Esophagus mucosa (tissue), 1 donor: ENCODE measurements at regions not wholly inside any gene's neighbourhood (a gene's known extent, or its start where the extent isn't known, plus 50 kb on each side); places are given as distances from the start of the nearest gene placed in this dataset.

Experiments used
- ATAC-seq: fragments of 200-7000 bp; cut with Tn5 transposase; one replicate; pipeline ENCODE4 v1.9.1; 2020
- donor health status: DM: yes; HTN: yes; CAD: no.

DNA sequence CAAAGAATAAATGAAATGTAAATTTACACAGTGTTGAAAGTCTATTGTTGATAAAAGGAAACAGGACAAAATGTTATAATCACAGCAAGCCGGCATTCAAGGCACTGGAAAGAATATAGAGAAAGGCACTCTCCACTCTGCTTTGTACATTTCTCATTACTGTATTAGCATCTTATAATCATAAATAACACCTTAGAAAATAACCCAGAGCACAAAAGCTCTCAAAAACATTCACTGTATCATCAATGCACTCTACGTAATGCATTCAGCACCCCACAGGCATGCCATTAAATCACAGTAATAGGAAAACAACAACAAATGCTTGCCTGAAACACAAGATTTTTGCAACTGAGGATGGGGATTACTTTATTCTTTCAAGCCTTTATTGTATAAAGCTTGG lies 75.3 kb upstream of the TRPC3 start:
- no peak for ATAC-seq

GRCh38 chr4:122017296-122017695 lies 65.4 kb upstream of the TRPC3 start:
- ATAC-seq, result no peak

DNA sequence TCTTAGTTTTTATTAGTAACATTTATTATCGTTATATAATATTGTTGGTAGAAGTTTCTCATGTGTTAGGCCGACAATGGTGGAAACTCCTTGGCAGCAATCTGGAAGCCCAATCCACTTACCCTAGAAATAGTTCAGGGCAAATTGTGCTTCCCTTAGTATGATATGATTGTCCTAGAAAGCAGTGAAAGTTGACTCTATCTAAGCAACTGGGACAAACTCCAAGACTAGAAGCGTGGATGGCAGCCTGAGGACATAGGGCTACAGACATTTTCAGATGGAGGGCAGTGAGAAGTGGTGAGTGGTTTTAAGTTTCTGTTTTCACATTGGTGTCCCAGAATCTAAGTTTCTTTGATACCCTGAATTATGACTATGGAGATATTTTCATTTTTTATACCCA lies 63.3 kb upstream of the TRPC3 start:
- no peak for ATAC-seq

DNA sequence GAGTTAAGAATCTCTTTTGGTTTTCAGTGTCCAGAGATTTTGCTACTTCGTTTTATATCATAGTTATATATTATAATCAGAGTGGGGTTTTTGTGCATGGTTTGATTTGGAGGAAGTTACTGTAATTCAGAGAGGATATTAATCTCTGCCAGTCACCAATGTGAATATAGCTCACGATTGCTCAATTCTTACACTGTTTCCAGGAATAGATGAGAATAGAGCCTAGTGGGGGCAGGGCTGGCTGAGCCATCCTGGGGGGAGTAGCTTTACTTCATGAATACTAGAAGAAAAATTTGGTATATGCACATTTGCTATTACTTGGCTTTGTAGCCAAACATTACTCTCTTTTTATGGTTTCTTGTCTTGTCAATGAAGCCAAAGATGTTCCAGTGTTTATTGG lies 60.9 kb upstream of the TRPC3 start:
- no peak for ATAC-seq

- no peak for ATAC-seq
Observed at GRCh38 chr4:122010610-122011009, 58.8 kb upstream of the TRPC3 start.

DNA sequence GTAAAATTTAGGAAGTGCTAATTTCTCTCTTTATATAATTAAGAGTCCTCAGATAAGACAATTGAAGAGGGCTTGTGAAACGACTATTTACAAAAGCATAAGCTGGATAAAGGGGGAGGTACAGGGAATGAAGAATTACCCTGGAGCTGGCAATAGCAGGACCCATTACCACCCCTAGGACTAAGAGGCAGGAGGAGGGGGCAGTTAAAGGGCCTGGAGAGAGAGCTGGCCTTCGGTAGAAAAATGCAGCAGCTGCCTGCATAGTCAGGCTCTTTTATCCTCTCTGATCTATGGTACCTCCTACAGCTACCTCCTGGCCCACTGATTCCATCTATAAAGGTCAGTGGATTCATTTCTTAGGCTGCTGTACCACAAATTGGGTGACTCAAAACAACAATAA lies 57.7 kb upstream of the TRPC3 start:
- ATAC-seq, result no peak

GRCh38 chr4:122007016-122007415 lies 55.2 kb upstream of the TRPC3 start:
- ATAC-seq, result no peak

- ATAC-seq, result no peak
Observed at GRCh38 chr4:122005064-122005755, 53.4 kb upstream of the TRPC3 start.

DNA sequence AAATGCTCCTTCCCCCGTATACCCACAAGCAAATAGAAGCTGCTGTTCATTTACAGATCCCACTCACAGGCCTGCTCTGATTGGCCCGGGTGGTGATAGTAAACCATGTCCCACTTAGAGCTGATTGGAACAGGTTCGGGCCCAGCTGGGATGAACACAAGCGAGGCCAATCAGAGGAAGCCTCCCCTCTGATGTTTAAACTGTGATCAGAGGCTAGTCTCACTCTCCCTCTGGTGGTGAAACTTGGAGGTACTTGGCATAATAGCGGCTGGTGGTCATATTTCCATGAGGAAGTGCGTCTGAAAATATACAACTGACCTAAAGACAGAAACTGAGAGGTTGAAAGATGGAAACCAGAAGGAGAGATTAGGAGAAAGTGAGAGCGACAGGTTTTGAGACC lies 51.5 kb upstream of the TRPC3 start:
- peak; percentile 38 for ATAC-seq
